NCI-H345 (cell line): ENCODE measurements at regions not wholly inside any gene's neighbourhood (a gene's known extent, or its start where the extent isn't known, plus 50 kb on each side); places are given as distances from the start of the nearest gene placed in this dataset.

ENCODE experiments used
- DNase-seq: peaks from one replicate; lab custom pipeline; 2025; lab: John Stamatoyannopoulos, UW

GRCh38 chr4:189377569-189377968, 563.1 kb upstream of the FRG1 start:
- DNase-seq, result no peak

GRCh38 chr4:189385098-189385497, 555.6 kb upstream of the FRG1 start:
- DNase-seq, result no peak

GRCh38 chr4:189385579-189385978, 555.1 kb upstream of the FRG1 start:
- no peak for DNase-seq

GRCh38 chr4:189396435-189396834, 544.2 kb upstream of the FRG1 start:
- DNase-seq, result no peak

- DNase-seq, result no peak
Measured at GRCh38 chr4:189404271-189404670, 536.4 kb upstream of the FRG1 start.

- no peak for DNase-seq
Measured at GRCh38 chr4:189409158-189409557, 531.5 kb upstream of the FRG1 start.

GRCh38 chr4:189414021-189414420, 526.7 kb upstream of the FRG1 start:
- DNase-seq, result no peak

GRCh38 chr4:189420572-189420971, 520.1 kb upstream of the FRG1 start:
- no peak for DNase-seq

- no peak for DNase-seq
Measured at GRCh38 chr4:189436207-189436606, 504.5 kb upstream of the FRG1 start.

- no peak for DNase-seq
Measured at GRCh38 chr4:189440716-189441115, 500.0 kb upstream of the FRG1 start.

- no peak for DNase-seq
Measured at GRCh38 chr4:189443341-189443740, 497.3 kb upstream of the FRG1 start.

GRCh38 chr4:189445613-189446012, 495.1 kb upstream of the FRG1 start:
- no peak for DNase-seq

GRCh38 chr4:189463734-189464133, 476.9 kb upstream of the FRG1 start:
- DNase-seq, result no peak

- DNase-seq, result no peak
Measured at GRCh38 chr4:189494407-189494806, 446.3 kb upstream of the FRG1 start.

GRCh38 chr4:189497516-189497915, 443.2 kb upstream of the FRG1 start:
- DNase-seq, result no peak

GRCh38 chr4:189497996-189498395, 442.7 kb upstream of the FRG1 start:
- DNase-seq, result no peak

- no peak for DNase-seq
Measured at GRCh38 chr4:189498457-189498856, 442.2 kb upstream of the FRG1 start.

- DNase-seq, result no peak
Measured at GRCh38 chr4:189499696-189500095, 441.0 kb upstream of the FRG1 start.

GRCh38 chr4:189500970-189501369, 439.7 kb upstream of the FRG1 start:
- no peak for DNase-seq

- no peak for DNase-seq
Measured at GRCh38 chr4:189502841-189503435, 437.7 kb upstream of the FRG1 start.

GRCh38 chr4:189504220-189504619, 436.5 kb upstream of the FRG1 start:
- no peak for DNase-seq

- no peak for DNase-seq
Measured at GRCh38 chr4:189505380-189505779, 435.3 kb upstream of the FRG1 start.

GRCh38 chr4:189506080-189506479, 434.6 kb upstream of the FRG1 start:
- no peak for DNase-seq

GRCh38 chr4:189507060-189507459, 433.6 kb upstream of the FRG1 start:
- DNase-seq, result no peak

GRCh38 chr4:189510601-189511000, 430.1 kb upstream of the FRG1 start:
- no peak for DNase-seq
